Loucy (cell line): ENCODE measurements at regions not wholly inside any gene's neighbourhood (a gene's known extent, or its start where the extent isn't known, plus 50 kb on each side); places are given as distances from the start of the nearest gene placed in this dataset.

Source experiments
- CTCF ChIP-seq: fragments of 200-600 bp; sonication (generic); conservative IDR thresholded peaks from 2 replicates; pipeline ENCODE4 v1.5.1; 2014; ENCODE audit warnings: mild to moderate bottlenecking, antibody characterized with exemption, low read length
- EZH2phosphoT487 ChIP-seq: fragments of 200-600 bp; IDR thresholded peaks from 2 replicates; pipeline ENCODE4 v1.6.1; 2018; ENCODE audit warnings: antibody characterized with exemption, mild to moderate bottlenecking, moderate library complexity, borderline replicate concordance

GRCh38 chr6:14806101-14806500, 439.8 kb upstream of the JARID2 start:
- TF ChIP-seq CTCF (no peak), EZH2phosphoT487 (no peak)
